OCI-LY3 (cell line): ENCODE measurements at regions not wholly inside any gene's neighbourhood (a gene's known extent, or its start where the extent isn't known, plus 50 kb on each side); places are given as distances from the start of the nearest gene placed in this dataset.

Experiments used
- CTCF ChIP-seq: fragments of 200-600, 300-600 bp; sonication (generic); IDR thresholded peaks from 2 replicates; pipeline ENCODE4 v1.5.1; 2014; ENCODE audit warnings: antibody characterized with exemption, low read length, low read depth
- EZH2phosphoT487 ChIP-seq: fragments of 200-600 bp; shearing (Covaris generic); IDR thresholded peaks from 2 replicates; pipeline ENCODE4 v1.6.1; 2018; ENCODE audit warnings: antibody characterized with exemption, mixed run types, low read depth

- TF ChIP-seq CTCF (no peak), EZH2phosphoT487 (no peak)
Observed at GRCh38 chr10:89942217-89942616, 240.8 kb downstream of the KIF20B start.
